GM19099 (cell line): ENCODE measurements at regions not wholly inside any gene's neighbourhood (a gene's known extent, or its start where the extent isn't known, plus 50 kb on each side); places are given as distances from the start of the nearest gene placed in this dataset.

Source experiments
- POLR2A ChIP-seq: IDR thresholded peaks from 3 replicates; pipeline ENCODE4 v1.6.1; 2011; ENCODE audit warnings: low read depth; ENCODE audit not compliant: insufficient read length; ENCODE audit errors: extremely low read depth

DNA sequence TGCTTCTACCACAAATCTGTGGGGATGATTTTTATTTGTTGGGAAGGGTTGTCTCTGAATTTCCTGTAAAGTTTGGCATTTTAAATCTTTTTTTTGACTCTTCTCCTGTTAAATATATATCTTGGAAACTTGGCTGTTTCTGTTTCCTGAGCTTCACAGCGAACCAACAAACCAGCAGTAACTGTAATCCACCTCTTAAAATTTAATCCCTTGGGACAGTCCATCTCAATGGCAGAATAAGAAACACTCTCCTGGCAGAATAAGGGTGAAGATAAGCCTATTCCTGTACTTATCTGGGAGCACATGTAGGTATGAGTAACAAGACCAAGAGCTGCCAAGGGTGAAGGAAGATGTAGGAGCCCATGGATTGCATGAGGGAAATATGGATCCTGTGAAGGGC lies 73.1 kb upstream of the RPS23 start:
- no peak for TF ChIP-seq POLR2A

DNA sequence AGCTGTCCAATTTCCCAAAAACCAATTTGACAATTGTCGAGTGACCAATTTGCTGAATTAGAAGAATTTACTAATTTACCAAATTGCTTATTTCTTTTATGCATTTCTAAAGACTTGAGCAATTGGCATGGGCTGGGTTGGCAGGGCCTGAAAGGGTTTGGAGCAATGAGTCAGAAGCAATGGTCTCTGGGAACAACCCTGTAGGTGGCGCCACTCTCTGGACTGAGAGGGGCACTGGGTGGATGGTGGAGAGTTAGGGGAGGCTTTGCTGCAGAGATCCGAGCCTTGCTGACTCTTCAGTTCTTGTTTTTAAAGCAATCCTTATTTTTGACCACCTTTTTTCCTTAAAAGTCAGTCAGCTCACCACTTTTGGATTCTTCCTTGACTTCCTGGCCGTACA lies 71.5 kb upstream of the RPS23 start:
- no peak for TF ChIP-seq POLR2A

DNA sequence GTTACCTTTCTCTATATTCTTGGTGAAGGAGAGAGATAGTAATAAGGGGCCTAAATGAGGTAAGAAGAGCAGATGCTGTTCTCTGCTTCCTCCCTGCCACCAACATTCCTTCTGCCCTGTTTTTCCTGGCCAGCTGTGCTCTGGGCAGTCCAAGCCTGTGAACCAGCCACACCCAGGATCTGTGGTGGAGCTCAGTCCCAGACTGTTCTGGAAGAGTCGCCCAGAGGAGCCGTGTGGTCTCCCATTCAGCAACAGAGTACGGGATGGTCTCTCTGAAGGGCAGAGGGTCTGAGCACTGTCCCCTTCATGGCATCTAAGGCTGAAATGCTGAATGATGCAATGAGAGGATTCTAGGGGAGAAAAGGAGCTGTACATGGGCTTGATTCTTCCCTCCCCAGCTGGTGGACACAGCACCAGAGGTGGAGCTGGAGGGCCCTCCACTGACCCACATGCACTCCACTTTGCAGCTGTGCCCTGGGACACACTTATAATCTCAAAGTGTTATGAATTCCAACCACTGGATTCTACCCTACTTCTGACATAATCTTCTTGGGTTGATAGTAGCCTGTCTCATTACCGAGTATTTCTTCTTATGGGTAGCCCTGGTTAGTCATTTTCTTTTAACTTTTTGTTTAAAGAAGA lies 70.8 kb upstream of the RPS23 start:
- no peak for TF ChIP-seq POLR2A

DNA sequence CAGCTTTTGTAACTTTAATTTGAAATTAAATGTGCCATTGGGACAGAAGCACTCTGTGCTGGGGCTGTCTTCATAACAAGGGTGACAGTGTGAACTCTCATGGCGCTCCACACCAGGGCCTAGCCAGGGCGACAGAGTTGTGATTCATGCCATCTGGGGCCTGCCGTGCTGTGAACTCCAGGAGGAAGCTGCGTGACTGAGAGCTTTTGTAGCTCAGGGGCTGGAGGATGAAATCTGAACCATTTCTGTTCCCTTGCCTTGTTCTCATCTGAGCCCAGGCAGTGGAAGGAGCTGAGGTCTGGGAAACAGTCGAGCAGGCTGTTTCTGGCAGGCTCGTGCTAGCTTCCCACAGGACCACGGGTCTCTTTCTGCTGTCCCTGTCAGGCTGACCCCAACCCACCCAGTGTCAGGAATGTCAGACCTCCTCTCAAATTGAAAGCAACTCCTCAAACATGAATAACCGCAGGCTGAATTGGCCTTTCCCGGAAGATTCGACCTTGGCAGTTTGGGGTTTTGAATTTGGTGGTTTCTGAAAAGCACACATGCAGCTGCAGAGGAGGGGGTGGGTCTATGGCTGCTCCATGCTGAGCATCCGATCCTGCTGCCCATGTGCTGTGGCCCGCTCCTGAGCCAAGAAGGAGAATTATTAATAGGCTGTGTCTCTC lies 69.2 kb upstream of the RPS23 start:
- TF ChIP-seq POLR2A, result no peak

DNA sequence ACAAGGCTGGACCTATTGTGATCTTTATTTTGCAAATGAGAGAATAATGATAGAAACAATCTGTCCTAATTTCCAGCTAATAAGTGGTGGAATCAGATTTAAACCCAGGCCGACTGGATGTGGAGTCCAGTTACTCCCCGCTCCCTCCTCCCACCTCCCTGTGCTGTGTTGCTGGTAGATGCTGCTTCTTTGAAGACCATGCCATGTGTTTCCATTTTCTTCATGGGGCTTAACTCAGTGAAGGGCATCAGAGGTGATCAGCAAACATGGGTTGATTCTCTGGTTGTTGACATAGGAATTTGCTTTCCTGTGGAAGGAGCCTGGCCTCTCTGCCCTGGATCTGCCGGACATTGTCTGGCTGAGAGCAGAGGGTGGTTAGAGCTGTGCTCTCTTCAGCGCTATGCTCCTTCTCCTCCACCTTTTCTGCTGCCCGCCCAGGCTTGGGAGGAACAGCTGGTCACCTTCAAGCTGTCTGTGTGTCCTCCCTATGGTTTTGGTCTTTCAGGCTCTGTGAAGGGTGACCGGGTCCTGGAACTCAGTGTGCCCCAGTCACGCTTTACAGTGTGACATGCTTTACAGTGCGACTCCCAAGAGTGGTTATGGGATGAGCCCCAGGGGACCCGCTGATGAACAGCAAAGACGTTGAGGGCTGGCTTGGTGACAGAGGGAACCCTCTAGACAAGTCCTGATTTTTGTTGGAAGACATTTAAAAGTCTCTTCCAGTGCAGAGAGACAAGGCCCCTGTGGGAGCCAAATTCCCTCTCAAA lies 68.4 kb upstream of the RPS23 start:
- no peak for TF ChIP-seq POLR2A

DNA sequence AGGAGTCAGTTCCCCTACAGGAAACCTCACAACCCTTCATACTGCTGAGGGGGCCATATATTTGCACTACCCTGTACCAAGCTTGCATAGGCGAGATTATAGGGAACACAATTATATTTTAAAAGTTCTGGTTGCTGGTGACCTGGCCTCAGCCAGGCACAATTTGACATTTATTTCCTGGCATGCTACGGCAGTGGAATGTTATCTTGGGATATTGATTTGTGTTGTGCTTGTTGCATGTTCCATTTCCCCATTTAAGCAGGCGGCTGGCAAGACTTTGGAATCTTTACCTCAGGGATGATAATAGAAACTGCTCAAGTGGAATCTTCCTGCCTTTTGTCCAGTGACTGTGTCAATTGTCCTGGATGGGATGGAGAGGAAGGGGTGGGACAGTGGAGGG lies 67.0 kb upstream of the RPS23 start:
- TF ChIP-seq POLR2A, result no peak

DNA sequence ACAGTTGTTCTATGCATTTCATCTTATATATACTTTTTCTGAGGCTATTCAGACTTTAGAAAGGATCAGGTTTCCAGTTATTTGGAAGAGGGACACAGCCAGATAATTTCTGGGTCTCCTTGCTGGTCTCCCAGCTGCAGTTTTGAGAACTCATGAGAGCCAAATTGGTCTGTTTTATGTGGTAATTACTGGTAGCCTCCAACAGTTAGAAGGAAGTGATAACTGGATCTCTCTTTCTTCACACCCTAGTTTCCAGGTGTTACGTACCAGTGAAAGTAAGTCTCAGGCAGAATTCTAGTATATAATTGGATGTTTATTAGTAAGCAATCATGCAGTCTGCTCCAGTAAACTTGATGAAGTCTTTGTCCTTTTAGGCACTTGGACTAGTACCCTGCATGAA lies 63.2 kb upstream of the RPS23 start:
- TF ChIP-seq POLR2A, result no peak

DNA sequence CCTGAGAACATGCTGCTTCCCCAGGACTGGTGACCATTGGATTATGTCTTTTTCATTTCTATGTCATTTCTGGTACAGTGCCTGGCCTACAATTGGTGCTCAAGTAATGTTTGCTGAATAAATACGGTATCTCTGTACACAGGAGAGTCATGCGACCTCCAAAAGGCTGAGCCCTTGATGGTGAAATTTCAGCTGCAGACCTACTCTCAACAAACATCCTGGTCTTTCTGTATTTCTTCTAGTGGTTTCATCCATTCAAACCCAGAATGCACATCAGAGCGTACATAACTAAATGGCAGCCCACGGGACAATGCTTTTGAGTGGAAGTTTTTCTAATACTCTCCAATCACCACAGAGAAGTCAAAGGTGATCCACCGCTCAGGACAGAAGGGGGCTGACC lies 62.6 kb upstream of the RPS23 start:
- no peak for TF ChIP-seq POLR2A

DNA sequence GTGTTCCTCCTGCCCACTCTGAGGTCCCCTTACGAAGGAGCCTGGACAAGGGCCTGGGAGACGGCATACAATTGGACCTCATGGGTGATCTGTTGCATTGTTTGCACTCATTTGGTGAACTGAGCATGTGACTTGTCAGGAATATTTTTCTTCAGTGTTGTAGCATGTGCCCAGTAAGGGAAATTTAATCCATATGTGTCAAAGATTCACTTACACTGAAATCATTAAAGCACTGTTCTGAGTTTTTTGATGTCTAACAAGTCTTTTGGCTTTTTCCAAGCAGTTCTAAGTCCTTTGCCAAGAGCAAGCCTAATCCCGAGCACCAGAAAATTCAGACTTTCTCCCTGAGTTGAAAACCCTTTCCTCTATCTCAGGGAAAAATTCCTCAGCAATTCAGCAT lies 61.6 kb upstream of the RPS23 start:
- TF ChIP-seq POLR2A, result no peak

DNA sequence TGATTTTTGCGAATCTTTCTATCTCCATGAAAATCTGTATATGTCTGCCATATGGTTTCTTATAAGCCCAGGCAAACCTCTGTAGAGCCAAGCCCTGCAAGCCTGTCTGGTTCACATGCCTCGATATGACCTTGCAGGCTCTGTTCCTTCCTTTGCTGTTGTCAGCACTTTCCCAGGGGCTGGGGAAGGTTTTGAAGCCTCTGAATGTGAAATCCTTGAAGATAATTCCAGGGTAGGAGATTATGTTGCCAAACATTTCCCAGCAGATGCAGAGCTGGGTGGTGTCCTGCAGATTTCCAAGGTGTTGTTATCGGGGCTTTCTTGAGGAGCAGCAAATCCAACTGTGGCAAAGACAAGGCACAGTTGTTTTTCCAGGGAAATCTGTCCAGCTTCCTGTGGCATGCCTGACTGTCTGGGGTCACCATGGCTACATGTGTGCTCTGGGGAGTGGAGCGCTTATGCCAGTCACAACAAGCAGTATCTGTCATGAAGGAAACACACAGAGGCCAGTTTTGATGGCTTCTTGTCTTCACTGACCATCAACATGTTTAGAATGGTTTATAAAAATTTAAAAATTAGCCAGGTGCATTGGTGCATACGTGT lies 60.7 kb upstream of the RPS23 start:
- TF ChIP-seq POLR2A, result no peak

DNA sequence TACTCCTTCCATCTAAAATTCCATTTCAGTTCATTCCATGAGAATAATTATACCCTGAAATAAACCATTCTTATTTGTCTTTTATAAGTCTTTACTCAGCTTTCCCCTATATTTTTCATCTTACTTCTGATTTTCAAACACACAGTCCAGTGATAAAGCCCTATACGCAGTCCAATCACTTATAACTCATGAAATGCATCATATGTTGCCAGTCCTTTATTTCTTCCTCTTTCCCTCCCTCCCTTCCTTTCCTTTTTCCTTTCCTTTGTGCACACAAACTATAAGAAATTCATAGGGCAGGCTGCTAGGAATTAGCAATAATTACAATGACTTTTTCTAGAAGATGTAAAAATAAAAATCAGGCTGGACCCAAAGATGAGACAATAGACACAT lies 58.8 kb upstream of the RPS23 start:
- TF ChIP-seq POLR2A, result no peak

DNA sequence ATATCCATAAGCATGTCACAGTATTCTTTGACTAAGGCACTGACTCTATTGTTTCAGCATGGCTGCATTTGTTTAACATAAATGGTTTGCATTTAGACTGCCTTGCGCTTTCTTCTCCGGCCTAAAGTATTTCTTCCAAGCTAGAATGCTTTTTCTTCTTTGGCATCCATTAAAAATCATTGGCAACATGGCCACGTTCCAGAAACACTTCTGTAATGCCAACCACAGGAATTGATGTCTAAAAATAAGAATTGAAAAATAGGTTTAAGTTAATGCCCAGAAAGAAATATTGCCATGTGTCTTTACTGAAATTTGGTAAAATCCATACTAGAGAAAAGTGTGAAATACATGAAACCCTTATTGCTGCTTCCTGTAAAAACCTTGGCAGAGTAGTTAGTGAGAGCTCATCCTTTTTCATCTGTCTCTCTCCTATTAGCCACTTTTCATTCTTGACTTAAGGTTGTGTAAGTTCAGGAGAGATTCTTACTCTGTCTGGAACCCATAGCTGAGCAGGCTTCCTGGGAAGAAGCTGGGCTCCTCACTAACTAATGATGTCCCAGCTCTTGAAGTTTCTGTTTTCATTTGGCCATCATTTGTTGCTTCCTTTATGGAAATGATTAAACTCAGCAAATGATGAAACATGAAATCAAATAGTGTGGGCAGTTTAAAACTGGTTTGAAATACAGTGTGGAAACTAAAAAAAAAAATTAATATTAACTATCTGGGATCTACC lies 58.2 kb upstream of the RPS23 start:
- no peak for TF ChIP-seq POLR2A

DNA sequence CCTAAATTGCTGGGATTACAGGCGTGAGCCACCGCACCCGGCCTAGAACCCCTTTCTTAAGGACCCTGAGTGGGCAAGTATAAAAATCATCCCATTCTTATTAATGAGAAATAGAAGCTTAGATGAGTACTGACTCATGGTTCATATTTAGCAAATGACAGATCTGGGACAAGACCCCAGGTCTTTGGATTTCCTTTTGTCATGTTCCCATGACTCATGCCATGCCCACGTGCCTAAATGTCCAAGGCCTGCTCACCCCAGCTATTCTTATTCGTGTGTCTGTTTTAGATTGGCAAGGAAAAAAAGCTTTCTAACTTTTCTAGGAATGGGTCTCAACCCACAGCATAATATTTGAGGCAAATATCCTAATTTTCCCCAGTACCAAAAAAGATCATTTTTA lies 57.7 kb upstream of the RPS23 start:
- TF ChIP-seq POLR2A, result no peak

DNA sequence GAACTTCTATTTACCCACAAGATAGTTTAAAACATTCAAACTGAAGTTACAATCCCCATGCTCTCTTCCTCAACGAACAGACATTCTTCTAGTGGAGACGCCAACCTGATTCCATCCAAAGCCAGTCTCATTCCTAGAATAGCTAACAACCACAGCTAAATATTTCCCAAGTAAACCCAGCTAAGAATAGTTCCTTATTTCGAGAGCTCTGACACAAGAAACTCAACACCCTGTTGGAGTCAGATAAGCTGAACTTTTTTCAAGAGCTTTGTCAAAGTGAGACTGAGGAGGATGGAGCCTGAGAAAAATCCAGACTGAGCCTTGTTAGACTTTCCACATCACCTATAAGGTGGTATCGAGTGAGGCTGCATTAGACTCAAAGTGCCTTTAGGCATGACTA lies 56.7 kb upstream of the RPS23 start:
- no peak for TF ChIP-seq POLR2A

DNA sequence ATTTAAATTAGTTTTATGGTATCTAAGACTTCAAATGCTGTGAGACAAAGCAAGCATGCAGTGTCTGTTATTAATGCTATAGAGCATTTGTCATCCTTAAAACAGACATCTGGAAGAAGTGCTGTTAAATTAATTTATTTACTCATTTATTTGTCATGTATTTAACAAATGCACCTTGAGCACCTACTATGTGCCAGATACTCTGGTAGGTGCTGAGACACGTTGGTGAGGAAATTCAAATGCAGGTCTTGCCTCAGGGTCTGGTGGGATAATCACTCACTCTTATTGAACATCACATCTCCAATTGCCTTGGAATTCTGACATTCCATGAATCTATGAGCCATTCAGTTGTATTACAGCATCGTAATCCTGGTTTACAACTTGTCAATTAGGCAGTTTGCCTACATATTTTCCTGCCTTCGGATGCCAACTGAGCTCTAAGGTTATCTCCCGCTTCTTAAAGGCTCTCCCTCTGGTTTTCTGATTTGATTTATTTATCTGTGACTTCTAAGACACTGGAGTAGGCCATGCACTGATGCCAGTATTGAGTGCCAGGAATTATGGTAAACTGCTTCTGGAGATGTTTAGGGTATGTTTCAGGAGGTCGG lies 56.0 kb upstream of the RPS23 start:
- TF ChIP-seq POLR2A, result no peak
